HG03025 (cell line): ENCODE measurements at regions not wholly inside any gene's neighbourhood (a gene's known extent, or its start where the extent isn't known, plus 50 kb on each side); places are given as distances from the start of the nearest gene placed in this dataset.
"Not testable (repeated sequence)": the region's sequence is repeated elsewhere in the genome, so short reads cannot be mapped to it uniquely, and the experiment has no call there.

Source experiments
- ATAC-seq: cut with Tn5 transposase; IDR thresholded peaks from one replicate; pipeline ENCODE4 v1.9.1; 2021; ENCODE audit warnings: mild to moderate bottlenecking, moderate library complexity; ENCODE audit not compliant: unreplicated experiment, low FRiP score

DNA sequence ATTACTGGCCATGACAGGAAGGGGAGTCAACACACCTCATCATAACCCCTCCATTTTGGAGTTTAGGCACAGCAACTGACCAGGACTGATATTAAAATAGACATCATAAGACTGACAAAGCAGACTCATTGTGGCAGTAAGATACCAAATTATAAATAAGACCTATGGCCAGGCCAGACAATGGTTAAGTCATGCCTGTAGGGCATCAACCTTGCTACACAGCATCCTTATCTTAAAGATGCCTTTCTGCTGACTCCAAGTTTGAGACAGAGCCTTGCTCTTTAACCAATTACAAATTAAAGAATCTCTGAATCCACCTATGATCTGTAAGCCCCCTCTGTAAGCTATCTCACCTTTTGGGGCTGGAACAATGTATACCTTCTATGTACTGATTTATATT, 65.5 kb downstream of the VCX2 start:
- no peak for ATAC-seq

DNA sequence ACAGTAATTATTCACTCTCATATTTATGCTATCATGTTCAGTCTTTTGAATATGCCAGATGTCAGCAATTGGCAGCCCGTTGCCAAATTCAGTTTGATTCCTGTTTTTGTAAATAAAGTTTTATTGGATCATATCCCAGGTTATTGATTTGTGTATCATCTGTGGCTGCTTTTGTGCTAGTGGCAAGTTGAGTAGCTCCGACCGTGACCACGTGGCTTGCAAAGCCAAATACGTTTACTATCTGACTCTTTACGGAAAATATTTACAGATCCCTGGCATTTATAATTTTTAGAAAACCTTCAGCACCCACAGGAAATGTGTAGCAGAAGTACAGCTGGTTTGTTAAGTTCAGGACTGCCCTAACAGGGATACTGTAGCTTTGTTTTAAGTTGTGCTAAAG, 67.4 kb downstream of the VCX2 start:
- no peak for ATAC-seq

DNA sequence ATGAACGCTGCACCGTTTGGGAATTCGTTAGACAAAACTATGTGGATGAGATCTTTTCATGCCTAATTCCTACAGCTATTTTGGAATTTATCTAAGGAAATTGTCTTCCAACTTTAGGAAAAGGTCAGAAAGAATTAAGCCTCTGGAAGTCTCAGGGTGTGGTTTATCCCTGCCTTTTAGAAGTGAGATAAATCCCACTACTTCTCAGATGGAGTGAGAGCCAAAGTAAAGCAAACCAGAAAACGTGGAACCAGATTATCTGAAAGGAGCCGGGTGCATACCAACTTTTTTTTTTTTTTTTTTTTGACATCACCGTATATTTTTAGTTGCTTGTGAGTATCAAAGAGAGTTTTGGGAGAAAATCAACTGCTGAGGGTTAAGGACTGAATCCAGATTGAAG, 79.6 kb downstream of the VCX2 start:
- ATAC-seq: no peak

DNA sequence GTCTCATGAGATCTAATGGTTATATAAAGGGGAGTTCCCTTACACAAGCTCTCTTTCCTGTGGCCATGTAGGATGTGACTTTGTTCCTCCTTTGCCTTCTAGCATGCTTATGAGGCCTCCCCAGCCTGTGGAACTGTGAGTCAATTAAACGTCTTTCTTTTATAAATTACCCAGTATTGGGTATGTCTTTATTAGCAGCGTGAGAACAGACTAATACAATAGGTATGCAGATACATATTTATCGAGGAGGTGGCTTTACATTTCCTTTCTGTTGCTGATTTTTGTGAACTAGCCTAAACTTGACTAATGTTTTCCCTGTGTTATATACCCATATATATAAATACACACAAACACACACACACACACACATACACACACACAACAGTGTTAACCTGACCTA, 80.2 kb downstream of the VCX2 start:
- ATAC-seq: no peak

DNA sequence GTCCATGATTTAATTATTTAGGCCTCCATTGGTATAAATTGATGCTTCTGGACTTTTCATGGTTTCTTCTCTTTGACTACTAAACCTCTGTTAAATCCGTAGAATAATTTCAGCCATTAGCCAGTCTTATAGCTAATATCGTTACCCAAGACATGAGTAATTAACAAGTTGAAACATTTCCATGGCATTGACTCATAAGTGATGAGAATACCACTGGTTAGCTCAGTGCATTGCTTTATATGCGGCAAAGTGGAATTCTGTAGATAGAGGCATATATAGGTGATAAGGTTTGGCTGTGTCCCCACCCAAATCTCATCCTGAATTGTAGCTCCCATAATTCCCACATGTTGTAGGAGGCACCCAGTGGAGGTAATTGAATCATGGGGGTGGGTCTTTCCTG, 80.6 kb downstream of the VCX2 start:
- ATAC-seq: no peak

DNA sequence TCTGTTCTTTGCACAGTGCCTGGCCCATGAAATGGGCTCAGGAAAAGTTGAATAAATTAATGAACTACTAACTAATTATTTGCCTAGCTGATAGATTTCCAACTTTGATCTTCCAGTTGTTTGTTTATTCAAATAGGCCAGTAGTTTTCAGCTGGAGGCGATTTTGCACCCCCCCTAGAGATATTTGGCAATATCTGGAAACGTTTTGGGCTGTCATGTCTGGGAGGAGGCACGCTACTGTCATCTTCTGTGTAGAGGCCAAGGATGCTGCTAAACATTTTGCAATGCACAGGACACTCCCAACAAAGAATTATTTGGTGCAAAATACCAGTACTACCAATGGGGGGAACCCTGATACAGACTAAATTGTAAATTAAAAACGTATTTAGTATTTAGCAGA, 81.9 kb downstream of the VCX2 start:
- ATAC-seq: no peak

DNA sequence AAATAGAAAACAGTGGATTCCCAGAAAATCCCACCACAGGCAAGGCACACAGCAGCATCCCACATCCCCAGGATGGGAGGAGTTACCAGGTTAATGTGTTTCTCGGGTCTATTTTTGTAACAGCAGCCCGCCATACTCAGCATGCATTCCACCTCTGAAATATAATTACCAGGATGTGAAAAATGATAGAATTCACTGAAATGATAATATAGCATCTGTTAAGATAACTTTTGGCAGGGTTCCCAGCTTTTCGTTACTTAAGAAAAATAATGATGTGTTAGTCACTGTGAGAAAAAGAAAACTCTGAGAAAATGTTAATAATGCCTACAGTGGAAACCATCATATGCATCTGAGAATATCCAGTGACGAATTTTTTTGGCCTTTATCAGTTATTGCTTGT, 87.1 kb downstream of the VCX2 start:
- no peak for ATAC-seq

DNA sequence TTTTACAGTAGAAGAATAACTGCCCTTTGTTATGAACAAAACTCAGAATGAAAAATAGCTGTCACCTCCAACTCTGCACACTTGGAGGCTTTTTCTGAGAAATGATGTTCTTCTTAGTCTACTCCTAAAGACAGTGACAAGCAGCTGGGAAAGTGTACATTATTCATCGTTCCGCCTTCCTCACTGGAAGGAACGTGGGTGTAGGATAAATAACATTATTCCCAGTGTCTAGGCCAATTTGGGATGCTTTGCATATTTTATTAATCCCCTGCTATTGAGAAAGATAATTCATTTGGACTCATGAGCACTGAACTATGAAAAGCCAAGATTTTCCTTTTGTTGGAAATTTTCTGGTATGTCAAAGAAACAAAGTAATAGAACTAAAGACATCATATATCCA, 87.8 kb downstream of the VCX2 start:
- no peak for ATAC-seq

DNA sequence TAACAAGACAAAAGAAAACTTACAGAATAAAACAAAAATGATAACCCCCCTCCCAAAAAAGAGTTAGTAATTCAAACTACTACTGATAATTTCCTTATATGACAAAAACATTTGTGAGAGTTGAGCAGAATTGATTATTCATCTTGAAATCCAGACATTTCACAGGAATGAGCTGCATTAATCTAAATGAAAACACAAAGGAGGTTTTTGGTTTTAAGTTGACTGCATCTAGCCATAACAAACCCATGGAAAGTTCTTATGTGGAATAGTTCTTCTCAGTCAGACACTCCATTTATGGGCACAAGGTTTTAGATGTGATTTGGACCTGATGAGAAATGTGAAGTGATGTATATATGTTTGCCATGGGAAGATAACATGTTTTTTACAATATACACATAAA, 95.4 kb downstream of the VCX2 start:
- ATAC-seq: no peak

DNA sequence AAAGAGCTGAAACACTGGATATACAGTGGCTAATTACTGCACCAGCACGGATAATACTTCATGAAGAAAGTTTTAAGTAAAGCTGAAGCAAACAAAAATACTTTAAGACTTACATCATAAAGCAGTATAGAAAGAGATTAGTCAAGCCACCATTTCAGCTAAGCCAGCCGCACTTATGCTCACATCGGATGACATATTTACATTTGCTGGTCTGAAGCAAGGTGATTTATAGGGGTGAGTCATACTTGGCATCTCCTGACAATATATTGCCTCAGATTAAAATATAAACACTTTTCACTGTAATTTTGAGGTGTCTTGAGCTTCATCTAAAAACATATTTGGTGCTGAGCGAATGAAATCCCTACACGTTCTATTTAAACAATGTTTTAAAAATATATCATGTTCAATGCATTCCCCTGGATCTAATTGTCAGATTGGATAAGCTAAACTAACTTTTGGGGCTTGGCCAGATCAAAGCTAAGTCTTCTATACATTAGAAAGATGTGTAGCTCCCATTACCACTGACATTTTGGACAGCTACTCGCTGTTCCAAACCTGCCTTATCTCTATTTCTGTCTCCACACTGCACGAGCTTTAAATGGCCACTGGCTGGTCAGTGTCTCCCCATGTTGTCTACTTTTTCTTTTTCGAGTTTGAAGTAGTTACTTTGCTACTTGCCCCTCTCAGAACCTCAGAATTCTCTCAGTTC, 103.2 kb downstream of the VCX2 start:
- no peak for ATAC-seq

DNA sequence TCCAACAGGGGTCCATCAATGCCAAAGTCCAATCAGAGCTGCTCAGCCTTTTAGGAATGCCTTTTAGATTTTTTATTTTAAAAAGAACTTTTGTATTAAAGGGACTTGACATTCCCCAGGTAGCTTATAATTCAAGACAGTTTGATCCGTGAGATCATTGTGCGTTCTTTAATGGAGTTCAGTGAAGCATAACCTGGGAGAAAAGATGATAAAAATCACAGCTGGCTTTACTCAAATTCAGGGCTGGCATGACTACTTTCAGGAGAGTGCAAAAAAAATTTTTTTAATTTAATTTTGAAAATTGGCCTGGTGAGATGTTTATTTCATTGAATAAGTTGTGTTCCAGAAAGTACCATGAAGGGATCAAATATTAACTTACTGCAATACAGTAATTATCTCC, 118.2 kb downstream of the VCX2 start:
- ATAC-seq: no peak

DNA sequence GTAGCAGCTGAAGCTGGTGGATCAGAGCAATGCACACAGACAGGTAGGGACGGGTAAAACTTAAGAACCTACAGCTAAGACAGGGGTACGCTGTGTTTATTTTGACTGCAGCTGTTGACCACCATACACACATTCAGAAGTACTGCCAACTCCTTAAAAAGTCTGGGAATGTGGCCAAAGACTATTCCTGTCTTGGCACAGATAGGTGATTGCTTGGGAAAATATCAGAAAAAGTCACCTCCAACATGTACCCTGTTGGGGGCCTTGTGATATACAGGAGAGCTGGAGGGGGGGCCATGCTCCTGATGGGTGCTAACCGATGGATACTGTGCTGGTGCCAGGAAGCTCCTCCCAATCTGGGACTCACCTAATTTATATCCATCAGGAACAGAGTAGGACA, 121.2 kb downstream of the VCX2 start:
- no peak for ATAC-seq

DNA sequence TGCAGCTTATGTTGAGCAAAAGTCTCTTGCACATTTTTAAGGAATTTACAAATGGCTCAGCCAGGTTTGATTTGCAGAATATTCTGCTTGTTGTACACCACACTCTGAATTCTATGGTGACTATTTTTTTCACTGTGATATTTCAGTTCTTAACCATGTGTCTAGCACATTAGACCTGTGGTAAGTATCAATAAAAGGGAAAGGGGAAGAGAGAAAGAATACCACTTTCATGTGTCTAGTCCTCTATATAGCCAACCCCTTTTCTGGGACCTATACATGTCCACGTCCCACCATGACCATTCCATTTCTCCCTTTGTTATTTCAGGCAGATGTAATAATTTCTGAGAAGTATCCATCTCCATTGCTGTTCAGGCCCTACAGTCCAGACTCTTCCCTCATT, 121.3 kb upstream of the PNPLA4 start:
- ATAC-seq: peak; percentile 86

DNA sequence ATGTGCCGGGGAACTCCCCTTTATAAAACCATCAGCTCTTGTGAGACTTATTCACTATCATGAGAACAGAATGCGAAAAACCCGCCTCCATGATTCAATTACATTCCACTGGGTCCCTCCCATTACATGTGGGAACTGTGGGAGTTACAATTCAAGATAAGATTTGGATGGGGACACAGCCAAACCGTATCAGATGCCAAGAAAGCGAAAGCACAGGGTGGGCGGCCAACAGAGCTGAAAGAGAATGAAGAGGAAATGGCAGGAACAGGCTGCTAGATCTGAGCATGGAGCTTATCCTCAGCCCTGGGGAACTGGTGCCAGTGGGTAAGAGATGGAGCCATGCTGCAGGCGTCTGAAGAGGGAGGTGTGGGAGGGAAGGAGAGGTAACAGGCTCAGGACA, 117.7 kb upstream of the PNPLA4 start:
- no peak for ATAC-seq

DNA sequence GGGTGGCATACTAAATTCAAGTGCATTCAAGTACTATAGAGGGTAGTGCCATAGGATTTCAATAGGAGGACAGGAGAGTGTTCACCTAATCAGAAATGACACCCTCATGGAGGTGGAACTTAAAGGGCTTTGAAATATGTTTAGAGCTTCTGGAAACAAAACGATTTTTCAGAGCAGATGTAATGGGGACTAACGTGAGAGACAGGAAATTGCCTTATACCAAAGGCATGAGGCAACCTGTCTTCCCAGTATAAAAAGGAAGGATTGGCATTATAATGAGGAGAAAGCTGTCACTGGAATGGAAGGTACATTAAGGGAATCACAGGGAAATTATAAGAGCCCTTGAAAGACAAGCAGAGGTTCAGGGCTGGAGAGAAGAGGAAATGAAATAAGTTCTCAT, 116.3 kb upstream of the PNPLA4 start:
- ATAC-seq: no peak

DNA sequence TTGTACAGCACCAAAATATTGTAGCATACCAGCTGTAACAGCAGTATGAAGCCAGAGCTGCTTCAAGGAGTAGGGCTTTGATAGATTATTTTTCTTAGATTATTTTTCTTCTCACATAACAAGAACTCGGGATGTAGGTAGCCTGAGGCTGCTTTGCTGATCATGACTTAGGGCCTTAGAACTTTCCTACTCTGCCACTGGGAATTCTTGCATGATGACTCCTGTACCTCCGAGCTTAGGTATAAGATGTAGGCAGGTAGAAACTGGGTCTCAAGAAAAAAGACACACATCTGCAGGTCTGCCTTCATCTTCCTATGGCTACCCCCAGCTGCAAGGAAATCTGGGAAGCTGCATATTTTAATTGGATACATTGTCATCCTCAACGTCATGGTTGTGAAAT, 115.9 kb upstream of the PNPLA4 start:
- no peak for ATAC-seq

DNA sequence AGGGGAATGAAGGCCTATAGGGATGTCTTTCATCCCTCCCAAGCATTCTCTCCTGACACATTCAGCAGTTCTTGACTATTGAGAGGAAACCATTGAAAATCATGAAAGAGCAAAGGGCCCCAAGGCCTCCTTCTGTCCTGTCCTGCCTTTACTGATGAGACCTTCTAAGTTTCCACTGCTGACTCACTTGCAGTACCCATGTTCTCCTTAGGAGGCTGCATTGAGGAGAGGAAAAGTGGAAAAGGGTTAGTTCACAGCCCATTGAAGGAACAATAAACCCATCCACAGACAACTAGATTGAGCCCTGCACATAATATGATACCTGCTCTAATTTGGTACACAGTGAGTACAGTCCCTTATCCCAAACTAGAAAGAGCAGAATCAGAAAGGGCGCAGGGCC, 115.1 kb upstream of the PNPLA4 start:
- no peak for ATAC-seq

DNA sequence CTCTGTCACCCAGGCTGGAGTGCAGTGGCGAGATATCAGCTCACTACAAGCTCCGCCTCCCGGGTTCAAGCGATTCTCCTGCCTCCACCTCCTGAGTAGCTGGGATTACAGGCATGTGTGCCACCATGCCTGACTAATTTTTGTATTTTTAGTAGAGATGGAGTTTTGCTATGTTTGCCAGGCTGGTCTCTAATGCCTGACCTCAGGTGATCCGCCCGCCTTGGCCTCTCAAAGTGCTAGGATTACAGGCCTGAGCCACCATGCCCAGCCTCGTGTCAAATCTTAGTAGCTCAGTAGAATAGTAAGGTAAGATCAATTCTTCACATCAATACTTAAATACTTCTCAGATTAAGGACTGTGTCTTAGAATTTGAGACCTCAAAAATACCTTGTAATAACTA, 112.5 kb upstream of the PNPLA4 start:
- not testable (repeated sequence) for ATAC-seq

DNA sequence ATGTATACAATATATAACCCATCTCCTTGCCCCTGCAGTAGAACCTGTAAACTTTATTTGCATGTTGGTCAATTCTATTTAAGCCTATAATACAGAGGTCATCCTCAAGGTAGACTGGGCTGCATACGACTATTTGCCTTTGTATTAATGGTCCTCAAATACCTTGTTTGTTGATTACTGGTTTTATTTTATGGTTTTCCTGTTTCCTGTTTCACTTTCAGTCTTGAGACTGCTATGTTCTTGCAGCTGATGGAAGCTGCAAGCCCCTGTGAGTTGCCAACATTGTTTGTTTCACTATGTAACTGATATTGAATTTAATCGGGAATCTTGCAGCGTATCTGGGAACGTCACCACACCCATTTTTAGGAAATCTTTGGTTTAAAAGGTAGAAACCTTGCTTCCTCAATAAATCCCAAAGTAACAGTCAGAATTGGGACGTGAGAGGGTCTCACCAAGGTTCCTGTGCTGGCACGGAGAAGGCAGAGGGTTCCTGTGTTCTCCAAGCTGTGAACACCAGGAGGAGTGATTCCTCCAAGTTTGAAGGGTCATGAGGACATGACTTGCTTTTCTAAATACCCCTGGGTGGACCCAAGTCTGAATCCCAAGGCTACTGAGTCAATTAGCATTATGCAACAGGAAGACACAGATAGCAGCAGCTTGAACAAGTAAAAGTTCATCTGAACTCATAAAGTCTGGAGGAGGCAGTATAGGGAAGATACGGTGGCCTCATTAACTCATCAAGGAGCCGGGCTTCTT, 110.6 kb upstream of the PNPLA4 start:
- no peak for ATAC-seq

DNA sequence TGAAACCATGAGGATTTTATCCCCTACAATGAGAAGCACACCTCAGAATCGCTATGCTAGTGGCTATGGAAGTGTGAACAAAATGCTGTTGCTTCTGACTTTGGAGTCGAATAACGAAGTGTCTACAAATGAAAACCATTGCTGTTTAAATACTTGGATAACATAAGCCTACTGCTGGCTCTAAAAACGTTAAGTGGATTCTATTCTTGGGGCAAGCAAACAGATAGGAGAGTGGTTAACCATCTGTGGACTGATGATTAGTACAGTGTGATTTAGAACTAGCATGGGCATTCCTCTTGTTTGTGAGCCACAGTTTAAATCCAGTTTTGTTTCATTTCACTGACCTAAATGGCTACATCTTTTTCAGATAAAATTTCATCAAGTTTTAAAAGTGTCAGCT, 109.7 kb upstream of the PNPLA4 start:
- ATAC-seq: no peak

DNA sequence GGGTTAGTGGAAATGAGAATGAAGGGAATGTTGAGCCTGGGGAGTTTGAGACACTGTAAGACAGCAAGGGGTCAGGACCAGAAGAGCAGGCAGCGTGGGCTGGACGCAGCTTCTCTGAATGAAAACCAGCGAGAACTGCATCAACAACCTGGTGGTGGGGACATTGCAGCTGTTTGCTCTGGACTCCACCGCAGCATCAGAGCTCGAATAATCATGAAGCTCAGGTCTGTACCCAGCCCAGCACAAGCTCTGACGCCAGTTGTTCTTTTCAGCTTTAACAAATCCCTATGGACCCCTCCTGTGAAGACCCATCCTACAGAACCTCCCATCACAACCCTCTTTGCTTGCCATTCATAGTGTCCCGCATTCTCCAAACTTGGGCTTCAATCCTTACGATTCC, 106.8 kb upstream of the PNPLA4 start:
- ATAC-seq: no peak

DNA sequence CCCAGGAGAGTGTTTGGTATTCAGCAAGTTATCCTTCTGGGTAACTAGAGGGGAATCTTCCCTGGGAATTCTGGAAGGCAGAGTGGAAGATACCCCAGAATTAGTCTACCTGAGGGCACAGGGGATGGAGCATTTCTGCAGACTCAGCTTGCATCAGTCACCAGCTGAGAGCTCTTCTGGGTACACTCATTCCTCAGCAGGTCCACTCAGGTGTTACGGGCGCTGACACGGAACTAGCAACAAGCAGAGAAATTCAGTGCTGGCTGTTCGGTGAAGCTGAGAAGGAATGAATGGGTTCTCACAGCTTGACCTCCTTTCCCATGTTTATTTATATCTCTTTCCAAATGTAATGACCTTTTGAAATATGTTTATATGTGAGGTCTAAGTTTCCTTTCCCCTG, 106.0 kb upstream of the PNPLA4 start:
- no peak for ATAC-seq
